Panc1 (cell line): ENCODE measurements at regions not wholly inside any gene's neighbourhood (a gene's known extent, or its start where the extent isn't known, plus 50 kb on each side); places are given as distances from the start of the nearest gene placed in this dataset.

Source experiments
- ATAC-seq: fragments of 200-7000 bp; cut with Tn5 transposase; 2 replicates; pipeline ENCODE4 v1.9.1; 2020; ENCODE audit warnings: mild to moderate bottlenecking, moderate library complexity
- BruUV-seq: library from RNA; stranded (reverse); fragments of 400-500 nt; replicated peaks from 2 replicates; lab custom pipeline; 2021; lab: Mats Ljungman, UMichigan
- CTCF ChIA-PET: fragments of 300-600 bp; sonication (Branson Sonifier 250); formaldehyde crosslinking; loops from one replicate; lab custom pipeline; 2022; ENCODE audit warnings: antibody characterized with exemption; lab: Charles Lee
- POLR2A ChIA-PET: fragments of 300-600 bp; sonication (Branson Sonifier 250); formaldehyde crosslinking; loops from one replicate; lab custom pipeline; 2022; ENCODE audit warnings: antibody characterized with exemption; lab: Charles Lee
- DNase-seq: peaks from one replicate; pipeline ENCODE4 v3.0.0-alpha.2; 2010; ENCODE audit warnings: low read depth, low spot score
- H3K27ac ChIP-seq: 2 replicates; pipeline ENCODE4 v1.5.1; 2011; ENCODE audit warnings: mild to moderate bottlenecking, low read length, inconsistent platforms
- H3K27me3 ChIP-seq: fragments of 200-500 bp; sonication (Bioruptor generic); 2 replicates; pipeline ENCODE4 v1.6.0; 2014; ENCODE audit warnings: low read length, inconsistent platforms; ENCODE audit not compliant: control insufficient read depth, insufficient read depth
- H3K36me3 ChIP-seq: fragments of 200-500 bp; sonication (Bioruptor generic); 2 replicates; pipeline ENCODE4 v1.5.1; 2014; ENCODE audit warnings: inconsistent platforms, mild to moderate bottlenecking, low read length, moderate library complexity; ENCODE audit not compliant: control insufficient read depth, insufficient read depth
- H3K4me1 ChIP-seq: 2 replicates; pipeline ENCODE4 v1.5.1; 2011; ENCODE audit warnings: inconsistent platforms, mild to moderate bottlenecking, low read length, moderate library complexity; ENCODE audit not compliant: control insufficient read depth, insufficient read depth
- H3K4me3 ChIP-seq, 2 experiments: 2 replicates each; pipeline ENCODE4 v1.5.1; 2011 to 2012; ENCODE audit warnings: low read depth in 2 of 2, low read length in 2 of 2, mild to moderate bottlenecking in 2 of 2, inconsistent platforms in 1 of 2, moderate library complexity in 1 of 2
- H3K9me3 ChIP-seq: fragments of 200-500 bp; sonication (Bioruptor generic); 2 replicates; pipeline ENCODE4 v1.5.1; 2014; ENCODE audit warnings: low read depth, mild to moderate bottlenecking, inconsistent platforms, low read length, moderate library complexity; ENCODE audit not compliant: control insufficient read depth, insufficient read depth
- CTCF ChIP-seq: fragments of 450-650 bp; IDR thresholded peaks from 2 replicates; pipeline ENCODE4 v1.5.1; 2017; ENCODE audit warnings: mild to moderate bottlenecking
- POLR2AphosphoS5 ChIP-seq: IDR thresholded peaks from 2 replicates; pipeline ENCODE4 v1.6.1; 2012; ENCODE audit warnings: mild to moderate bottlenecking, low read depth, low read length, moderate library complexity
- REST ChIP-seq, 2 experiments: IDR thresholded peaks; 2 replicates each; pipeline ENCODE4 v1.6.1; 2011 to 2012; ENCODE audit warnings: low read depth in 2 of 2, control low read depth in 1 of 2, low read length in 1 of 2, mild to moderate bottlenecking in 1 of 2, moderate library complexity in 1 of 2; ENCODE audit not compliant: insufficient read depth in 1 of 2
- SIN3A ChIP-seq: IDR thresholded peaks from 2 replicates; pipeline ENCODE4 v1.6.1; 2012; ENCODE audit warnings: low read depth, mild to moderate bottlenecking, low read length, moderate library complexity, borderline replicate concordance; ENCODE audit not compliant: insufficient read depth
- TCF7L2 ChIP-seq: IDR thresholded peaks from 2 replicates; pipeline ENCODE4 v1.6.1; 2011; ENCODE audit warnings: mild to moderate bottlenecking, low read depth, low read length, inconsistent platforms
- in situ Hi-C: cut with HindIII; loops from 2 replicates; pipeline ENCODE4 v1.10.0; 2016; ENCODE audit warnings: low sequenced_read_pairs, low pct_unique_long_range_greater_than_20kb
- intact Hi-C: fragments of 100-400 bp; cut with micrococcal nuclease; formaldehyde crosslinking; loops from one replicate; pipeline ENCODE4 v1.10.0; 2022; ENCODE audit not compliant: unreplicated experiment

GRCh38 chr3:163468531-163469335 lies 1609.6 kb downstream of the SI start:
- in situ Hi-C loops: no loop called here
- ChIA-PET POLR2A (no interaction called here), CTCF (no interaction called here)
- no peaks in the 10 kb centered on the region for H3K4me1 ChIP-seq
- no peaks in the 10 kb centered on the region for H3K27me3 ChIP-seq
- no TSS peak for BruUV-seq
- DNase-seq (no peak), ATAC-seq (no peak)
- no peak overlapping the region for H3K4me3 ChIP-seq
- no peaks in the 10 kb centered on the region for H3K36me3 ChIP-seq
- intact Hi-C loops: no loop called here
- TF ChIP-seq CTCF: no peak
- TF ChIP-seq POLR2AphosphoS5: no peak
- TF ChIP-seq REST (IDR thresholded peaks at IDR 0.05; ENCODE audit: insufficient read depth in 1 of 2, low read depth in 2 of 2, low read length in 1 of 2): no peak
- no peak for TF ChIP-seq TCF7L2
- TF ChIP-seq SIN3A: no peak
- no peaks in the 10 kb centered on the region for H3K9me3 ChIP-seq
- no peak overlapping the region for H3K27ac ChIP-seq

GRCh38 chr3:163462446-163462845 lies 1615.8 kb downstream of the SI start:
- no peak for DNase-seq
- H3K27me3 ChIP-seq: no peaks in the 10 kb centered on the region
- ChIA-PET POLR2A (no interaction called here), CTCF (no interaction called here)
- BruUV-seq: no TSS peak
- intact Hi-C loops (no loop called here), in situ Hi-C loops (no loop called here)
- H3K4me1 ChIP-seq: no peaks in the 10 kb centered on the region
- TF ChIP-seq SIN3A (no peak), REST (IDR thresholded peaks at IDR 0.05; ENCODE audit: insufficient read depth in 1 of 2, low read depth in 2 of 2, low read length in 1 of 2) (no peak), TCF7L2 (no peak), CTCF (no peak)
- no peak overlapping the region for H3K27ac ChIP-seq
- no peaks in the 10 kb centered on the region for H3K9me3 ChIP-seq
- no peak overlapping the region for H3K4me3 ChIP-seq
- no peak for ATAC-seq
- no peaks in the 10 kb centered on the region for H3K36me3 ChIP-seq
